Naive B cell (primary cell): ENCODE measurements at regions not wholly inside any gene's neighbourhood (a gene's known extent, or its start where the extent isn't known, plus 50 kb on each side); places are given as distances from the start of the nearest gene placed in this dataset.
"Not testable (repeated sequence)": the region's sequence is repeated elsewhere in the genome, so short reads cannot be mapped to it uniquely, and the experiment has no call there.

ENCODE experiments used
- ATAC-seq, 2 donors: fragments of 150-1000 bp; cut with Tn5 transposase; 2 replicates each; pipeline ENCODE4 v1.10.0; 2021; ENCODE audit warnings: low read depth in 2 of 2, mild to moderate bottlenecking in 2 of 2, moderate library complexity in 2 of 2
- DNase-seq: peaks from one replicate; pipeline ENCODE4 v3.0.0; 2022
- H3K27ac Mint-ChIP-seq, 6 donors: one replicate each; pipeline ENCODE4 v1.8.0; 2020 to 2022; ENCODE audit warnings: mild to moderate bottlenecking in 6 of 6, mixed read lengths in 6 of 6, moderate library complexity in 5 of 6, inconsistent platforms in 2 of 6
- H3K27me3 Mint-ChIP-seq, 3 donors: one replicate each; pipeline ENCODE4 v1.8.0; 2021 to 2022; ENCODE audit warnings: mixed read lengths in 3 of 3, mild to moderate bottlenecking in 1 of 3
- H3K36me3 Mint-ChIP-seq, 2 donors: one replicate each; pipeline ENCODE4 v1.8.0; 2020 to 2022; ENCODE audit warnings: mixed read lengths in 2 of 2, inconsistent platforms in 1 of 2, mild to moderate bottlenecking in 1 of 2
- H3K4me1 Mint-ChIP-seq, 3 donors: one replicate each; pipeline ENCODE4 v1.8.0; 2020 to 2022; ENCODE audit warnings: mixed read lengths in 3 of 3, inconsistent platforms in 1 of 3, mild to moderate bottlenecking in 1 of 3, moderate library complexity in 1 of 3
- H3K4me3 Mint-ChIP-seq, 8 donors: one replicate each; pipeline ENCODE4 v1.8.0; 2020 to 2022; ENCODE audit warnings: mild to moderate bottlenecking in 8 of 8, mixed read lengths in 8 of 8, moderate library complexity in 8 of 8, inconsistent platforms in 2 of 8
- H3K9me3 Mint-ChIP-seq, 7 donors: one replicate each; pipeline ENCODE4 v1.8.0; 2020 to 2022; ENCODE audit warnings: mixed read lengths in 7 of 7, mild to moderate bottlenecking in 5 of 7, inconsistent platforms in 2 of 7, moderate library complexity in 1 of 7

DNA sequence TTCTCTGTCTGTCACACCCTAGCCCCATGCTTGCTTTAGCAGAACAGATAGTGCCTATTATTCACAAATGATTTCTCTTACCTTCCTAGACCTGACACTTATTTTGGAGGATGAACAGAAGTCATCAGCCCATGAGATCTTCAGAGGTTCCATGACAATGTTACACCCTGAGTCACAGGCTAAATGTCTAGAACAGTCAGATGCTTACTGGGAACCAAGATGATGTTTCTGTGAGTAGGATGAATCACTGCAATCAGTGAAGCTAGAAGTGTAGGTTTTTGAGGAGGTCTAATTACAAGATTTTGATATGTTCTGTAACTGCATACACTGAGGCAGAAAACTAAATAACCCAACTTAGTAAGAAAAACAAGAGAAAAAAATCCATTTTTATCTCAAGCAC, 123.0 kb upstream of the THUMPD2 start:
- H3K27me3 Mint-ChIP-seq = no peaks in the 10 kb centered on the region
- H3K27ac Mint-ChIP-seq = no peak overlapping the region
- DNase-seq (no peak), ATAC-seq (no peak)
- no peaks in the 10 kb centered on the region for H3K36me3 Mint-ChIP-seq
- no peaks in the 10 kb centered on the region for H3K4me1 Mint-ChIP-seq
- H3K4me3 Mint-ChIP-seq = no peak overlapping the region
- H3K9me3 Mint-ChIP-seq = peaks cover 0 to 2% (median 0%) of the 10 kb centered on the region in 7 donors

DNA sequence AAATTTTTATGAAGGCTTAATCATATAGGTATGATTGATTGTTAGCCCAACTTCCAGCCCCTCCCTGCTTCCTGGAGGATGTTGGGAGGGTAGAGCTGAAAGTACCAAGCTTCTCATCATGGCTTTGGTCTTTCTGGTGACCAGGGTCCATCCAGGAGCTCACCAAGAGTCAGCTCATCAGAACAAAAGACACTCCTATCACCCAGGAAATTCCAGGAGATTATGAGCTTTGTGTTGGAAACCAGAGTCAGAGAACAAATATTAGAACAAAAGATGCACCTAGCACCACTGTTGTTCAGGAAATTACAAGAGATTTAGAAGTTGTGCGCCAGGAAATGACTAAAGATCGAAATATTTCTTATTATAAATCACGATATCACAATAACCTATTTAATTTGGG, 119.9 kb upstream of the THUMPD2 start:
- DNase-seq = no peak
- no peaks in the 10 kb centered on the region for H3K27me3 Mint-ChIP-seq
- H3K4me1 Mint-ChIP-seq = no peaks in the 10 kb centered on the region
- no peak for ATAC-seq
- H3K4me3 Mint-ChIP-seq = no peak overlapping the region
- no peaks in the 10 kb centered on the region for H3K36me3 Mint-ChIP-seq
- H3K27ac Mint-ChIP-seq = no peak overlapping the region
- peaks cover 0 to 2% (median 0%) of the 10 kb centered on the region in 7 donors for H3K9me3 Mint-ChIP-seq

DNA sequence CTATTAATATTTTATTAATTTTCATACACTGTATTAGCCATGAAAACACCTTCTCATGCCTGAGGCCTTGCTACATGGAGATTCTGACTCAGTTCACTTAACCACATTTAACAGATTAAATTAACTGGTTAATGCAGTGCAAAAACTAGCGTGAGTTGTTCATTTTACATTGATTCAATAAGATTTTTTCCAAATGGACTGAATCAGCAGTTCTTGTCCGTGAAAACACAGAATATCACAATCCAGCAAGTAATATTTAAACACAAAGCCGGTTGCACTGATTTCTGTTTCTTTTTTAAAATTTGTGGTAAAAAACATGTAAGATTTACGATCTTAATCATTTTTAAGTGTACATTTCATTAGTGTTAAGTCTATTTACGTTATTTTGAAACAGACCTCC, 118.2 kb upstream of the THUMPD2 start:
- Mint-ChIP-seq H3K36me3 (no peaks in the 10 kb centered on the region), H3K4me1 (no peaks in the 10 kb centered on the region), H3K27me3 (no peaks in the 10 kb centered on the region), H3K4me3 (no peak overlapping the region), H3K27ac (no peak overlapping the region), H3K9me3 (peaks cover 0 to 2% (median 0%) of the 10 kb centered on the region in 7 donors)
- ATAC-seq = no peak
- DNase-seq = no peak

DNA sequence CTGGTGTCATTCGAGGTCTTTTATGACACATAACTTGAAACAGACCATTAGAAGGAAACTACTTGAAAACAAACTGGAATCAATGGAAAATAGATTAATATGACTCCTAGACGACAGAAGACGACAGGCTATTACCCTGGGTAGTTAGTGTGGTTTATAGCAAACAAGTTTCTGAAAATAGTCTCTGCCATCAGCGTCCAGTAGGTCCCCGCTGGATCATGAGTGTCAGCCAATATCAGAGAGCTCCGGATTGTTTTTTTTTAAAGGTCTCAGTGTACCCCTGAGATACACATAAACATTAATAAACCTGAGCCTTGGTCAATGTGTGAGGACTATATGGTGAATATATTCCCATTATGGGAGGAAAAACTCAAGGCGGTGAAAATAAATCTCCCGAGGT, 115.0 kb upstream of the THUMPD2 start:
- H3K9me3 Mint-ChIP-seq = no peaks in the 10 kb centered on the region
- no peaks in the 10 kb centered on the region for H3K27me3 Mint-ChIP-seq
- H3K4me1 Mint-ChIP-seq = no peaks in the 10 kb centered on the region
- ATAC-seq = no peak
- H3K4me3 Mint-ChIP-seq = no peak overlapping the region
- no peak for DNase-seq
- no peaks in the 10 kb centered on the region for H3K36me3 Mint-ChIP-seq
- H3K27ac Mint-ChIP-seq = no peak overlapping the region

DNA sequence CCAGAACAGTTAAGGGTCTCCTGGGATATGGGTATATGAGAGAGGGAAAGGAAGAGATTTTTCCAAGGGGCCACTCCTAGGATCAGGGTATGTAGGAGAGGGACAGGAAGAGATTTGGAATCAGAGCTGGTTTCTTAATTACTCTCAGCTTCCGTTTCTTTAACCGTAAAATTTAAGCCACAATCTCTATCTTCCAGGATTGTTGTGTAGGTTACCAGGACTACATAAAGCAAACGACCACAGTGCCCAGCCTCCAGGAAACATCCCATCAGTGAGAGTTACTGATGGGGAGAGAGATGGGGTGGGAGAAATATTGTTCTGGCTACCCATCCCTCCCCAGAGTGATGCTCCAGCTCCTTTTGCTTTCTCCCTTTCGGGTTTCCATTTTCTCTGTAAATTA, 114.6 kb upstream of the THUMPD2 start:
- Mint-ChIP-seq H3K9me3 (no peaks in the 10 kb centered on the region), H3K27me3 (no peaks in the 10 kb centered on the region), H3K27ac (no peak overlapping the region), H3K4me1 (no peaks in the 10 kb centered on the region), H3K4me3 (no peak overlapping the region), H3K36me3 (no peaks in the 10 kb centered on the region)
- ATAC-seq = no peak
- no peak for DNase-seq

DNA sequence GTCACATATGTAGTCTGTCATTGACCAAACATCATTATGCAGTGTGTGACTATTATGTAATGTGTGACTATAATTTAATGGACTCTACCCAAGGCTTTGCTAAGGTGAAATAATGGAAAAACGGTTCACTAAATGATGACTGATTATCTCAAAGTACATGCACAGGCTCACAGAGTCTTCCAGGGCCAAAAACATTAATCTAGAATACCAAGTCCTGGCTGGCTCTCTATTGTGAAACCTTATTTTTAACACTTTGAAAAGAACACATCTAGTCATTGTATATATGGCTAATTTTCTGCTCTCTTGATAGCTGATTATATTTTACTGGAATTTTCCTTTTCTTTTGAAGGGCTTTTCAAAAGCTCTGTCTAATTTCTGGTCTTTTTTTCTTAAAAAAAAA, 102.9 kb upstream of the THUMPD2 start:
- Mint-ChIP-seq H3K27me3 (no peaks in the 10 kb centered on the region), H3K27ac (no peak overlapping the region), H3K9me3 (peaks cover 0 to 23% (median 8%) of the 10 kb centered on the region in 7 donors), H3K4me1 (no peaks in the 10 kb centered on the region), H3K36me3 (peaks cover 0 to 7% of the 10 kb centered on the region in 2 donors), H3K4me3 (no peak overlapping the region)
- DNase-seq (no peak), ATAC-seq (no peak)

DNA sequence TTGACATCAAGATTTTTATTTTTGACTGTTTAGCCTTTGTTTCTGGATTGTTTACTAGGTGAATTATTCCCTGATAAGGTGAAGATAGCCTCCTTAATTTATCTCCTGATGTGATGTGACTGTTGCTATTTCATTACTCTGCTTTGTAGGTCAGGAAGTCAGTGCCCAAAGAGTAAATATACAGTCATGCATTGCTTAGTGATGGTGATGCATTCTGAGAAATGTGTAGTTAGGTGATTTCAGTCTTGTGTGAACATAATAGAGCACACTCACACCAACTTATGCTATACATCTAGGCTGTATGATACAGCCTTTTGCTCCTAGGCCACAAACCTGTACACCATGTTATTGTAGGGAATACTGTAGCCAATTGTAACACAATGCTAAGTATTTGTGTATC, 102.4 kb upstream of the THUMPD2 start:
- DNase-seq (no peak), ATAC-seq (no peak)
- H3K4me3 Mint-ChIP-seq = no peak overlapping the region
- H3K4me1 Mint-ChIP-seq = no peaks in the 10 kb centered on the region
- H3K27ac Mint-ChIP-seq = no peak overlapping the region
- H3K9me3 Mint-ChIP-seq = peaks cover 0 to 23% (median 8%) of the 10 kb centered on the region in 7 donors
- no peaks in the 10 kb centered on the region for H3K27me3 Mint-ChIP-seq
- peaks cover 0 to 7% of the 10 kb centered on the region in 2 donors for H3K36me3 Mint-ChIP-seq

DNA sequence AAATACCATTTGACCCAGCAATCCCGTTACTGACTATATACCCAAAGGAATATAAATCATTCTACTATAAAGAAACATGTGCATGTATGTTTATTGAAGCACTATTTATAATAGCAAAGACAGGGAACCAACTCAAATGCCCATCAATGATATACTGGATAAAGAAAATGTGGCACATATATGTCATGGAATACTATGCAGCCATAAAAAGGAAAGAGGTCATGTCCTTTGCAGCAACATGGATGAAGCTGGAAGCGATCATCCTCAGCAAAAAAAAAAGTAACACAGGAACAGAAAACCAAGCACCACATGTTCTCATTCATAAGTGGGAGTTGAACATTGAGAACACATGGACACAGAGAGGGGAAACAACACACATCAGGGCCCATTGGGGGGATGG, 99.9 kb upstream of the THUMPD2 start:
- not testable (repeated sequence) for DNase-seq, ATAC-seq, H3K27ac Mint-ChIP-seq, H3K4me3 Mint-ChIP-seq, H3K4me1 Mint-ChIP-seq, H3K27me3 Mint-ChIP-seq, H3K36me3 Mint-ChIP-seq
- H3K9me3 Mint-ChIP-seq = peaks cover 0 to 23% (median 8%) of the 10 kb centered on the region in 7 donors

DNA sequence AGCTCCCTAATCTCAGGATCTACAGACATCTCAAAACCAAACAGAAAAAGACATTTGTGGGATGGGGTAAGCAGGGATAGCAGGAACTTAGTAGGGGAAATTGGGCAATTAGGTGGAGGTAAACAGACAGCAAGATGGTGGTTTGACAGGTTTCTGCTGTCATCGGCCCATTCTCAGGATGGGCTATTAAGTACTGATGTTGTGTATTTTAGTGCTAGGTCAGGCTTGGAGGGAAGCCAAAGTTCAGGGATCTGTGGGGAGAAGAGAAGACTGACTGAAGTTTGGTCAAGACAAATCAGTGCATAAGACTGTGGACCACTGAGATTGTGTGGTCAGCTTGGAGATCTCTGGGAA, 96.8 kb upstream of the THUMPD2 start:
- Mint-ChIP-seq H3K27me3 (no peaks in the 10 kb centered on the region), H3K4me3 (no peak overlapping the region), H3K27ac (no peak overlapping the region), H3K36me3 (peaks cover 0 to 7% of the 10 kb centered on the region in 2 donors), H3K4me1 (no peaks in the 10 kb centered on the region), H3K9me3 (peaks cover 0 to 21% (median 8%) of the 10 kb centered on the region in 7 donors)
- ATAC-seq (no peak), DNase-seq (no peak)

DNA sequence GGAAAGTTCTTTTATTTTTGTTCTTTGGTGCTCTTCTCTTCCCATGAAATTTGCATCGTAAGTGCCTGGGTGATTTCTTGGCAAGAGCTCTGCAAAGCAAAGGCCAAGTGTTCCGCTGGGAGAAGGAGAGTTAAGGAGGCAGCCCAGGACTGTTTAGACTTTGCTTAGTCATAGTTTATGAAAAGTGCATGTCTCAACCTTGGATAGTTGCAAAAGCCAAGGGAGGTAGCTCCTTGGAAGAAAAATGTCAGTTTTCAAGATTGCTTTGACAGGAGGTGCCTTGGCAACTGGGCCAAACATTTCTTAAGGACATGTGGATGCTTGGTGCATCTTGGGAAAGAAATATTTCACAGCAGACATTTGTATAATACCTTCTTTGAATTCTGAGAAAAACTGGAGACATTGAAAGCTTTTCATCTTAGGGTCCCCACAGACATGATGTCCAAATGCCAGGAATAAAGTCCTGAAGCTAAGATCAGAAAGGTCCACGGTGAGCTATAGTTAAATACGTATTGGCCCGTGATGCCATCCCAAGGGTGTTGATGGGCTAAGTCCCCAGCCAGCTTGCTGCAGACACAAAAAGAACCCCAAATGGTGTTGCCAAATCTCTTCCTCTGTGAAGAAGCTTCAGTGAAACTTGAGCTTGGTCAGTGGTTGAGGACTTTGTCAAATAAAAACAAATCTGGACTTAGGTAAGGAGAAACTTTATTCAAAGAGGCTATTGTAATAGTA, 96.3 kb upstream of the THUMPD2 start:
- H3K4me1 Mint-ChIP-seq = no peaks in the 10 kb centered on the region
- no peak overlapping the region for H3K4me3 Mint-ChIP-seq
- H3K27ac Mint-ChIP-seq = no peak overlapping the region
- ATAC-seq (no peak), DNase-seq (no peak)
- H3K36me3 Mint-ChIP-seq = peaks cover 0 to 7% of the 10 kb centered on the region in 2 donors
- H3K27me3 Mint-ChIP-seq = no peaks in the 10 kb centered on the region
- H3K9me3 Mint-ChIP-seq = peaks cover 0 to 17% (median 6%) of the 10 kb centered on the region in 7 donors

DNA sequence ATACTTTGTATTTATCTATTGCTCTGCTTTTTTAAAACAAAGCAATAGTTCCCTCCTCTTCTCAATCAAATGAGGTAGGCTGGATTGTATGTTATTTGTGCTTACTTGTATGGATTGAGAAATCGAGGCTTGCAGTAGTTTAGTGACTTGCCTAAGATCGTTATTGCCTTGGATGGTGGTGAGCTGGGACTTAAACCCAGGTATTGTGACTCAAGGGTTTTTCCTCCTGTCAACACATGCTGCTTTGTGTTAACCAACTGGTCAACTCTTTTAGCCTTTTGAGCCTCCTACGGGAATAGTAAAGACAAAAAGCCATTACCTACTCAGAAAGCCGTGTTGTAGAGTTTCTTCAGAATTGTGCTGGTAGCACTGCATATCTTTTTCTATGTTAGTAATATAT, 95.2 kb upstream of the THUMPD2 start:
- no peak overlapping the region for H3K4me3 Mint-ChIP-seq
- H3K27me3 Mint-ChIP-seq = no peaks in the 10 kb centered on the region
- H3K36me3 Mint-ChIP-seq = peaks cover 0 to 5% of the 10 kb centered on the region in 2 donors
- H3K27ac Mint-ChIP-seq = no peak overlapping the region
- ATAC-seq (no peak), DNase-seq (no peak)
- no peaks in the 10 kb centered on the region for H3K4me1 Mint-ChIP-seq
- H3K9me3 Mint-ChIP-seq = peaks cover 0 to 12% (median 4%) of the 10 kb centered on the region in 7 donors

DNA sequence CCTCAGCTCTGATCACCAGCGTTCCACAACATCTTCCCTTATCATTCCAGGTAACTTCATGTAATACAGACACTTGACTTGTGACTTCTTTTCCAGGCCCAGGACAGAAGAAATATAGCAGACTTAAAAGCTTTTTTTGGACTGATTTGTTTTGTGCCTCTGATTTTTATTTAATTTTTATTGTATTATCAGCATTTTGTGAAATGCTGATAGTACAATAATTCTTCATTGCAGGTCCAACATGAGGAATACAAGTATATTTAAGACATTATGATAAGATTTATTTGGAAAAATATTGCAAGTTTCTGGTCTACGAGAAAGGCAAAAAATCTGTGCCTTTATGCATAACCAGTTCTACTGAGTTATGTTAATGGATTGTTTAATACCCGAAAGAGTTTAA, 94.5 kb upstream of the THUMPD2 start:
- ATAC-seq (no peak), DNase-seq (no peak)
- Mint-ChIP-seq H3K4me3 (no peak overlapping the region), H3K27ac (no peak overlapping the region), H3K4me1 (no peaks in the 10 kb centered on the region), H3K27me3 (no peaks in the 10 kb centered on the region), H3K36me3 (no peaks in the 10 kb centered on the region), H3K9me3 (peaks cover 0 to 6% (median 0%) of the 10 kb centered on the region in 7 donors)

DNA sequence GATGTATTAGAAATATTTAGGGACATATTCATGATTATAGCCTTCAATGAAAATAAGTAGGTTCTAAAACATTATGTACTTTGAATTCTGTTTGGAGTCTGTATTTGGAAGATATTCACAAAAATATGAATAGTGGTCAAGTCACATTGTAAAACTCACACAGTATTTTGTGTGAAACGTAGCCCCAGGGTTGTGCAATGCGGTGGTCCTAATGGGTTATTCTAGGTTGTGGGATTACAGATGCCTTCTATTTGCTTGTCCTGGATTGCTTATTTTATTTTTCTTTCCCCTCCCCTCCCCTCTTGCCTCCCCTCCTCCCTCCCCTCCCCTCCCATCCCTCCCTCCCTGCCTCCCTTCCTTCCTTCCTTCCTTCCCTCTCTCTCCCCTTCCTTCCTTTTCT, 93.7 kb upstream of the THUMPD2 start:
- DNase-seq = no peak
- Mint-ChIP-seq H3K4me1 (no peaks in the 10 kb centered on the region), H3K27me3 (no peaks in the 10 kb centered on the region), H3K36me3 (no peaks in the 10 kb centered on the region), H3K27ac (no peak overlapping the region), H3K4me3 (no peak overlapping the region), H3K9me3 (peaks cover 0 to 2% (median 0%) of the 10 kb centered on the region in 7 donors)
- no peak for ATAC-seq

DNA sequence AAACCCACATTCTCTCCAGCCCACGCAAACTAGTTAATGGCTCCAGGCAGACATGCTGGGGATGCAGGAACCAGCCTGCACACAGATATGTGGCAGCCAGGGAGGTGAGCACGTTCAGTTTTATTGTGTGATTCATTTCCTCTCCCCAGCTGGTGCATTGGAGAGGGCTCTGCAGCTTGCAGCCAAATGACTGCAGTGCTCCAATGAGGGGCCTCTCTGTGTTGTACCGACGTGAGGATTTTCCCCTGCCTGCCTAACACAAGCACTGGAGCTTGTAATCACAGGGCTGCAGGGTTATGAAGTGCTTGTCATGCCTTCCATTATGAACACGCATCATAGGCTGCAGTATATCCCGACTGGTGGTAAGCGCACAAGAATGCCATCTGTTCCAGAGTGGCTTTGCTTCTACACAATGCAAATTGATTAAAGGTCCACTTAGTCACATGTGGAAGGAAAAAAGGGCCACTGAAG, 92.3 kb upstream of the THUMPD2 start:
- ATAC-seq (no peak), DNase-seq (no peak)
- Mint-ChIP-seq H3K27ac (no peak overlapping the region), H3K9me3 (no peaks in the 10 kb centered on the region), H3K27me3 (no peaks in the 10 kb centered on the region), H3K4me3 (no peak overlapping the region), H3K4me1 (no peaks in the 10 kb centered on the region), H3K36me3 (no peaks in the 10 kb centered on the region)

DNA sequence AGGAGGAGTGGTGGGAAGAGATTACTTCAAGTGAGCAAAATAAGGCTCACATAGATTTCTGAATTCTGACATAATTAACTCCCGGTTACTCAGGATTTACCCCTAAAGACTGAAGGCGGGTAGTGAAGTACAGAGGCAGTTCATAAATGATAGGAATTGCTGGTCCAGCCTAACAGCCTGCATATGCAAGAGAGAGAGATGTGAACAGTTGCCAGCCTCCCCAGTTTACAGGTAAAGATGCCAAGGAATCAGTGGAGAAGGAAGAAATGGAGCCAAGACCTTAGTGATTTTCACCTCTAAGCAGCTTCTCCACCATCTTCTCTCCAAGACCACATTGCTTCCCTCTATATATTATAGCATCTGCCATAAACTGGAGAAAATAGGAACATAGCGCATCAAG, 91.8 kb upstream of the THUMPD2 start:
- Mint-ChIP-seq H3K27ac (no peak overlapping the region), H3K27me3 (no peaks in the 10 kb centered on the region), H3K36me3 (no peaks in the 10 kb centered on the region), H3K4me3 (no peak overlapping the region), H3K4me1 (no peaks in the 10 kb centered on the region), H3K9me3 (no peaks in the 10 kb centered on the region)
- DNase-seq = no peak
- no peak for ATAC-seq
